ENCODE measurements at regions not wholly inside any gene's neighbourhood (a gene's known extent, or its start where the extent isn't known, plus 50 kb on each side); places are given as distances from the start of the nearest gene placed in this dataset.
"Not testable (repeated sequence)": the region's sequence is repeated elsewhere in the genome, so short reads cannot be mapped to it uniquely, and the experiment has no call there.

DNA sequence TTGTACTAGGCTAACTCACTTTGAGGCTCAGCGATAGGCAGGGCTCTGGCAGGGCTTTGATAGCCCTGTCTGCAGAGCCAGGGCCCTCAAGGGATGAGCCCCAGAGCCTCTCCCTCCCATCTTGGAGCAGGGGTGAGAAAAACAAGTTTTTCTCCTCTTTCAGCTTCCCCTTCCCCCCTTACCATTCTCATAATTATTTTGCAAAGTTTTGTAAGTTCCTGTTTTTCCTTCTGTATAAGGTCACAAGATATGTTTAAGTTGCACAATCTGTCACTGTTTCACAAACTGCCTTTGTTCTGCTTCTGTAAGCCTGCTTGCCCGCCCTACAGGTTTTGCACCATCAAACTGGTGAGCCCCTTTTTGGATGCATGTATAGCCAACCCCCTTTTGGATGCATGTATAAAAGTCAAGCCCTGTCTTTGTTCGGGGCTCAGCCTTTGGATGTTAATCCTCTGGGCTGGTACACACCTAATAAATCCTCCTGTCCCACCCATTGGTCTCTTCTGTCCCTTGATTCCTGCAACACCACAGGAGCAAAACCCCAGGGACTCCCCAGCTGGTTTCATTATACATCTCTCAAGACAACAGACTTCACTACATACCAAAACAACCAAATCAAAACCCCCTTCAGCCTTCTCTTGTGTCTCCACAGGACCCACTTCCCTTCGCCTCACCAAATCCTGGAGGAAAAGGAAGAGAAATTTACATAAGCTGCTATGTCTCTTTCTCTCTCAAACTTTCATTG lies 52.5 kb upstream of the RESF1 start:
- Mint-ChIP-seq H3K36me3 (ENCODE audit: low read depth) (peaks cover 28% of the 10 kb centered on the region), H3K4me1 (peaks cover 8% of the 10 kb centered on the region), H3K27ac (no peak overlapping the region), H3K27me3 (no peaks in the 10 kb centered on the region), H3K9me3 (peaks cover 43% of the 10 kb centered on the region), H3K4me3 (no peak overlapping the region)
- no peak for DNase-seq
- intact Hi-C loops (cut with micrococcal nuclease) = no loop called here

DNA sequence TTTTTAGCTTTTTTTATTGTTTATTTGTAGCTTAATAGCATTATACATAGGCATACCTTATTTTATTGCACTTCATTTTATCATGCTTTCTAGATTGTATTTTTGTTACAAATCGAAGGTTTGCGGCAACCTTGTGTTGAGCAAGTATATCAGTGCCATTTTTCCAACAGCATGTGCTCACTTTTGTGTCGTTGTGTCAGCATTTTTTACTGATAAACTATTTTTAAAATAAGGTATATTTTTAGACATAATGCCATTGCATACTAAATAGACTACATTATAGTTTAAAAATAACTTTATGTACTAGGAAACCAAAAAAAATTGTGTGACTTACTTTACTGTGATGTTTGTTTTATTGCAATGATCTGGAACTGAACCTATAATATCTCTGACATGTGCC lies 56.2 kb upstream of the RESF1 start:
- Mint-ChIP-seq H3K36me3 (ENCODE audit: low read depth) (peaks cover 38% of the 10 kb centered on the region), H3K27me3 (no peaks in the 10 kb centered on the region)

DNA sequence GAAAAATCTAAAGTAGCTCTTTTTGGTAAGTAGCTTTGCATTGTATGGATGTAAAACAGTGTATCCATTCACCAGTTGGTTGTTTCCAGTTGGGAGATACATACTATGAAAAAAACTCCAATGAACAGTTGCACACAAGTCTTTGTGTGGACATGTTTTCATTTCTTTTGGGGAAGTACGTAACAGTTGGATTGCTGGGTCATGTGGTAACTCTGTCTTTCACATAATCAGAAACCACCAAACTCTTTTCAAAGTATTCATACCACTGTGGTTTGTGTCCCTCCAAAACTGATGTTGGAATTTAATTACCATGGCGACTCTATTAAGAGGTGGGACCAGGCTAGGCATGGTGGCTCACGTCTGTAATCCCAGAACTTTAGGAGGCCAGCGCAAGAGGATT lies 58.9 kb upstream of the RESF1 start:
- intact Hi-C loops (cut with micrococcal nuclease) = no loop called here
- H3K4me3 Mint-ChIP-seq = no peak overlapping the region
- no peak overlapping the region for H3K27ac Mint-ChIP-seq
- H3K27me3 Mint-ChIP-seq = no peaks in the 10 kb centered on the region
- DNase-seq = no peak
- peaks cover 26% of the 10 kb centered on the region for H3K9me3 Mint-ChIP-seq
- H3K36me3 Mint-ChIP-seq (ENCODE audit: low read depth) = peaks cover 46% of the 10 kb centered on the region
- peaks cover 27% of the 10 kb centered on the region for H3K4me1 Mint-ChIP-seq

More for the DNA sequence above, 56.2 kb upstream of the RESF1 start:
- intact Hi-C loops (cut with micrococcal nuclease) = no loop called here
- H3K4me3 Mint-ChIP-seq = no peak overlapping the region
- peaks cover 14% of the 10 kb centered on the region for H3K4me1 Mint-ChIP-seq
- no peak for DNase-seq
- H3K9me3 Mint-ChIP-seq = peaks cover 31% of the 10 kb centered on the region
- no peak overlapping the region for H3K27ac Mint-ChIP-seq

DNA sequence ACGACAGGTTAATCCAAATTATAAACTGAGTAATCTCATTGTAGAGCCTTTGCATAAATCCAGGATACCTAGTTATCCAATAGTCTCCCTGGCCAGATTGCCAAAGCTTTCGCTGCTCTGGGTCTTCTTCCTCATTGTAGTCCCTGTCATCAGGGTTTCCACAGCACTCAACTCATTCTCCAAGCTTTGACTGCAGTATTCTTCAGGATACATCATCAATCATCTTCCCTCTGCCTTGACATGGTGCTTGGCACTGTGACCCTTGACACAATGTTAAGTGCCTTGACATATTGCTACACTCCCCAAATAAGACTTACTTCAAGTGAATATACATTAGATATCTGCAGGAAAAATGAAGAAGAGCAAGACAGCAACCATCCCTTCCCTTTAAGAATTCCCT lies 60.1 kb upstream of the RESF1 start:
- Mint-ChIP-seq H3K36me3 (ENCODE audit: low read depth) (peaks cover 54% of the 10 kb centered on the region), H3K27ac (peak overlapping the region; percentile 2), H3K27me3 (no peaks in the 10 kb centered on the region), H3K9me3 (peaks cover 30% of the 10 kb centered on the region), H3K4me1 (peaks cover 31% of the 10 kb centered on the region), H3K4me3 (no peak overlapping the region)
- intact Hi-C loops (cut with micrococcal nuclease) = loop anchor here (5.0 to 10.0 kb wide), 3 partner anchors 236 to 577 kb away; partner anchors contain the start of gene ETFBKMT
- DNase-seq = no peak

- intact Hi-C loops (cut with micrococcal nuclease) = loop anchor here (2.0 to 10.0 kb wide), 7 partner anchors 31 to 576 kb away; partner anchors contain the start of gene ETFBKMT
- Mint-ChIP-seq H3K9me3 (peaks cover 30% of the 10 kb centered on the region), H3K36me3 (ENCODE audit: low read depth) (peaks cover 62% of the 10 kb centered on the region), H3K27me3 (no peaks in the 10 kb centered on the region), H3K4me3 (peak overlapping the region; percentile 56), H3K27ac (peak overlapping the region; percentile 96), H3K4me1 (peaks cover 36% of the 10 kb centered on the region)
- DNase-seq = no peak
Measured at GRCh38 chr12:31897781-31898503, 61.3 kb upstream of the RESF1 start.

DNA sequence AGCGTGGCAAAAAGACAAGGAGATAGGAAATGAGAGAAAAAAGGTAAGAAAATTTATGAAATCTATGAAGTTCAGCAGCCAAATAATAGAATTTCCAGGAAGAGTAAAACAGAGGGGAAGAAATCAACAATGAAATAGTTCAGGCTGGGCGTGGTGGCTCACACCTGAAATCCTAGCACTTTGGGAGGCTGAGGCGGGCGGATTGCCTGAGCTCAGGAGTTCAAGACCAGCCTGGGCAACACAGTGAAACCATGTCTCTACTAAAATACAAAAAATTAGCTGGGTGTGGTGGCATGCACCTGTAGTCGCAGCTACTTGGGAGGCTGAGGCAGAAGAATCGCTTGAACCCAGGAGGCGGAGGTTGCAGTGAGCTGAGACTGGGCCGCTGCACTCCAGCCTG lies 62.1 kb upstream of the RESF1 start:
- Mint-ChIP-seq H3K36me3 (ENCODE audit: low read depth) (peaks cover 68% of the 10 kb centered on the region), H3K27ac (peak overlapping the region; percentile 96), H3K9me3 (peaks cover 33% of the 10 kb centered on the region), H3K4me1 (peaks cover 37% of the 10 kb centered on the region), H3K4me3 (peak overlapping the region; percentile 69)
- DNase-seq = peak; percentile 63
- not testable (repeated sequence) for H3K27me3 Mint-ChIP-seq
- intact Hi-C loops (cut with micrococcal nuclease) = loop anchor here (2.0 to 10.0 kb wide), 7 partner anchors 32 to 575 kb away; partner anchors contain the start of gene ETFBKMT

DNA sequence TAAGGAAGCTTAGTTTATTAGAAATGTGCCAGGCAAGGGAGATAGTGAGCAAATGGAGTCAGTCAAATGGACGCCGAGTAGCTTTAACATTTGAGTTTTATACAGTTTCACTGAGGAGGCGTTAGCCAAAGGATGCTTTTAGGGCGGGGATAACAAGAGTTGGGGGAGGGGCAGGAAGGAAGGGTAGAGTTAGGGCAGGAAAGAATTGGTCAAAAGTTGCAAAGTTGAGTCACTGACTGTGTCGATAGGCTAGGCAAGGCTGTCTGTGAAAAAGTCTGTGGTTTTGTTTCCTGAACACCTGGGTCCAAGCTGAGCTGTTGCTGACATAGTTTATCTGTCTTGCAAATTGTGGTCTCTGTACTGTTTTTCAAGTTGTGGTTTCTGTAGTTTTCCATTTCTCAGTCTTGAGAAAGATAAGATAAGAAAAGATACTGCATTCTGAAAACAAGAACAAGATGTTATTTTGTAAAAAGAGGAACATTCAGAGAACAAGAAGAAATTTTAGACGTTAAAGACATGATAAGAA lies 62.6 kb upstream of the RESF1 start:
- intact Hi-C loops (cut with micrococcal nuclease) = loop anchor here (1.0 to 10.0 kb wide), 12 partner anchors 21 to 574 kb away; partner anchors contain the start of genes AMN1, ETFBKMT and RESF1
- peak overlapping the region; percentile 96 for H3K27ac Mint-ChIP-seq
- H3K36me3 Mint-ChIP-seq (ENCODE audit: low read depth) = peaks cover 69% of the 10 kb centered on the region
- H3K9me3 Mint-ChIP-seq = peaks cover 33% of the 10 kb centered on the region
- H3K4me3 Mint-ChIP-seq = peak overlapping the region; percentile 69
- peaks cover 37% of the 10 kb centered on the region for H3K4me1 Mint-ChIP-seq
- H3K27me3 Mint-ChIP-seq = no peaks in the 10 kb centered on the region
- DNase-seq = peak; percentile 96

DNA sequence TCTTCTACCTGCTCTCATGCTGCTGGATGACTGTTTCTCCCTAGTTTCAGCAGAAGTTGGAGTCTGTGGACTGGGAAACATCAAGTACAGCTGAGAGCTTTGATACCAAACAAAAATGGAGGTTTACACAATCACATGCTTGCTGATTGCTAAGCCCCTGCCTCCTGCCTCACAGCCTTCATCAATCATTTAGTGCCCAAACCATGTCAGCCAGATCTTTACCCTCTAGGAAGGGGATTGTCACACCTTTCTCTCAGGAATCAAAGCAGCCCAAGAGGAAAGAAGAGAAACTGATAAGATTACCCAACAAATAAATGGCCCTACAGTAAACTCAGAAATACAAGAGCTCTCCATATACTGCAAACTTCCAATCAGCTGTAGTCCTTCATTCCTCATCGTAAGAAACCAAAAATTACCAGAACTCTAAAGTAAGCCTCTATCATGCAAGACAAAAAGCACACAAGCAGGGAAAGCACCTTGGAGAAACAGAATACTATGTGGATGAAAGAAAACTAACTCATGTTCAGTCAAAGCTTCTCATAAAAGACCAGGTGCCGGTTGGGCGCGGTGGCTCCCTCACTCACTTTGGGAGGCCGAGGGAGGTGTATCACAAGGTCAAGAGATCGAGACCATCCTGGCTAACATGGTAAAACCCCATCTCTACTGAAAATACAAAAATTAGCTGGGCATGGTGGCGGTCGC lies 63.6 kb upstream of the RESF1 start:
- Mint-ChIP-seq H3K9me3 (peaks cover 33% of the 10 kb centered on the region), H3K27ac (peak overlapping the region; percentile 96), H3K36me3 (ENCODE audit: low read depth) (peaks cover 76% of the 10 kb centered on the region), H3K27me3 (no peaks in the 10 kb centered on the region), H3K4me1 (peaks cover 45% of the 10 kb centered on the region), H3K4me3 (peak overlapping the region; percentile 43)
- intact Hi-C loops (cut with micrococcal nuclease) = loop anchor here (1.0 to 10.0 kb wide), 12 partner anchors 20 to 573 kb away; partner anchors contain the start of genes AMN1, ETFBKMT and RESF1
- DNase-seq = no peak

DNA sequence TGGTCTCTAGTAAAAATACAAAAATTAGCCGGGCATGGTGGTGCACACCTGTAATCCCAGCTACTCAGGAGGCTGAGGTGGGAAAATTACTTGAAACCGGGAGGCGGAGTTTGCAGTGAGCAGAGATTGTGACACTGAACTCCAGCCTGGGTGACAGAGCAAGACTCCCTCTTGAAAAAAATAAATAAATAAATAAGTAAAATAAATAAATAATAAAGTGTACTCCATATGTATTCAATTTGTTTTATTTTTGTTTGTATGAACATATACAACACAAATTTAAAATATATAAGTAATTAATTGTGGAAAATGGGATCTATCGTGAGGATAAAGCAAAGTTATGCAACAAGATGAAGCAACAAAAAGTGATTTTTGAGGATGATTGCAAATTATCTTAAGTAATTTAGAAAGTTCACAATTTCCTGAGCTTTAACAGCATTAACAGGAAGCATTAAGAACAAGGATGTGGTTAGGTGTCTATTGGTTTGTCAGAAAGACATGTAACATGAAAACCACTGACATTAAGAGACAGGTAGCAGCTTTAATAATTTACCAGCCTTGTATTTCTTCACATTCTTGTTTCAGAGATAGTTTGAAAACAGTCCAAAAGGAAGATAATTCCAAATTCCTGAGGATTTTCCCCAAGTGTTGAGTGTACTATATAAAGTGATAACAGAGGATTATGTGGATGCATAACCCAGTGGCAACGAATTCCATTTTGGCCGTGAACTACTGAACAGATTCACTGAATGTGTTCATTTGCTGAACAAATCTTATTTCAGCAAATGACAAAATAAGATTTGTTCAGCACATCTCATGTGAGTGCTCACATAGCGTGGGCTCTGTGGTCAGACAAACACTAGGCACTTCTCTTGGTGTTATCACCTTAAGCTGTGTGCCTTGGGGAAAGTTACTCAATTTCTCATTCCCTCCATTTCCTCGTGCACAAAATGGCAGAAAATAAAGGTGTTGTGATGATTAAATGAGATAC lies 68.6 kb upstream of the RESF1 start:
- DNase-seq = peak; percentile 66
- peak overlapping the region; percentile 79 for H3K27ac Mint-ChIP-seq
- H3K9me3 Mint-ChIP-seq = peaks cover 39% of the 10 kb centered on the region
- peaks cover 67% of the 10 kb centered on the region for H3K36me3 Mint-ChIP-seq (ENCODE audit: low read depth)
- peak overlapping the region; percentile 50 for H3K4me3 Mint-ChIP-seq
- intact Hi-C loops (cut with micrococcal nuclease) = loop anchor here (10.0 kb wide), 2 partner anchors 236 to 244 kb away; partner anchors contain the start of gene ETFBKMT
- H3K4me1 Mint-ChIP-seq = peaks cover 29% of the 10 kb centered on the region
- H3K27me3 Mint-ChIP-seq = no peaks in the 10 kb centered on the region

DNA sequence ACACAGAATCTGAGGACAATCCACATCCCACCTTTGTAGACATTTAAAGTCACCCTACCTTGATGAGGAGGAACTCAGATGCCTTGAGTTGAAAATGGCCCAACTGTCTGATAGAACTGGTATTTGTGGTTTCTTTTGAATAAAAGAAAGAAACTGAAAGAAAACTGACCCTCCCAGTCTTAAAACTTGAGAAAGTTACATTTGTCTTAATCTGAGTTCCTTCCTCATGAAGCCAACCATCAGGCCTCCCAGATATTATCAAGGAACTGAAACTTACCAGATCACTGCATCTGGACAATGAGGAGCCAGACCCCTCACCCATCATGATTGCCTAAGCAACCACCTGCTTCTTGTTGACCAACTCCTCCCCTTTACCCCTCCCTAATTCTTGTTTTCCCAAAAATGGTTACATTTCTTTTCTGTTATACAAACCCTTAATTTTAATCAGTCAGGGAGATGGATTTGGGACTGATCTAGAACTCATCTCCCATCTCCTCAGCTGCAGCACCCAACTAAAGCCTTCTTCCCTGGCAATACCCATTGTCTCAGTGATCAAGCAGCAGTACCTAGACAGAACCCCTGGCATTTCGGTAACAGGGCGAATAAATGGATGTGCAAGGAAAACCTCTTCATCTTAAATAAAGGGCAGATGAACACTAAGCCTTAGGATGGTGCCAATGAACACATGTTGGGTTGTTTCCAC lies 72.0 kb upstream of the RESF1 start:
- Mint-ChIP-seq H3K27ac (no peak overlapping the region), H3K4me1 (peaks cover 17% of the 10 kb centered on the region), H3K4me3 (no peak overlapping the region), H3K9me3 (peaks cover 32% of the 10 kb centered on the region), H3K27me3 (no peaks in the 10 kb centered on the region), H3K36me3 (ENCODE audit: low read depth) (peaks cover 48% of the 10 kb centered on the region)
- no peak for DNase-seq
- intact Hi-C loops (cut with micrococcal nuclease) = no loop called here

DNA sequence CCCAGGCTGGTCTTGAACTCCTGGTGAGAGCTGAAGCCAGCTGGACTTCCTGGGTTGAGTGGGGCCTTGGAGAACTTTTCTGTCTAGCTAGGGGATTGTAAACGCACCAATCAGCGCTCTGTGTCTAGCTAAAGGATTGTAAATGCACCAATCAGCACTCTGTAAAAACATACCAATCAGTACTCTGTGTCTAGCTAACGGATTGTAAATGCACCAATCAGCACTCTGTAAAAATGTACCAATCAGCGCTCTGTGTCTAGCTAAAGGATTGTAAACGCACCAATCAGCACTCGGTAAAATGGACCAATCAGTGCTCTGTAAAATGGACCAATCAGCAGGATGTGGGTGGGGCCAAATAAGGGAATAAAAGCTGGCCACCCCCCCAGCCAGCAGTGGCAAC lies 76.5 kb upstream of the RESF1 start:
- Mint-ChIP-seq H3K36me3 (ENCODE audit: low read depth) (peaks cover 30% of the 10 kb centered on the region), H3K9me3 (peaks cover 27% of the 10 kb centered on the region)
- intact Hi-C loops (cut with micrococcal nuclease); H3K4me1 Mint-ChIP-seq; H3K27ac Mint-ChIP-seq; DNase-seq; H3K27me3 Mint-ChIP-seq; H3K4me3 Mint-ChIP-seq: not testable (repeated sequence)

GRCh38 chr12:31880340-31880739 lies 78.9 kb upstream of the RESF1 start:
- Mint-ChIP-seq H3K36me3 (ENCODE audit: low read depth) (peaks cover 26% of the 10 kb centered on the region), H3K27me3 (no peaks in the 10 kb centered on the region), H3K4me1 (peaks cover 6% of the 10 kb centered on the region)

More at GRCh38 chr12:31880340-31880739, 78.9 kb upstream of the RESF1 start:
- no peak overlapping the region for H3K4me3 Mint-ChIP-seq
- DNase-seq = no peak
- H3K9me3 Mint-ChIP-seq = peaks cover 13% of the 10 kb centered on the region
- intact Hi-C loops (cut with micrococcal nuclease) = no loop called here
- H3K27ac Mint-ChIP-seq = no peak overlapping the region
